WTC11 (cell line): ENCODE measurements at regions not wholly inside any gene's neighbourhood (a gene's known extent, or its start where the extent isn't known, plus 50 kb on each side); places are given as distances from the start of the nearest gene placed in this dataset.
"Not testable (repeated sequence)": the region's sequence is repeated elsewhere in the genome, so short reads cannot be mapped to it uniquely, and the experiment has no call there.

Experiments used
- ATAC-seq: fragments of 200-7000 bp; cut with Tn5 transposase; 2 replicates; pipeline ENCODE4 v1.10.0; 2021; ENCODE audit warnings: mild to moderate bottlenecking, moderate library complexity
- CTCF ChIA-PET: fragments of 300-600 bp; sonication (Branson Sonifier 250); formaldehyde crosslinking; loops from one replicate; lab custom pipeline; 2021; ENCODE audit warnings: antibody characterized with exemption; lab: Charles Lee
- POLR2A ChIA-PET: fragments of 350-600 bp; sonication (Branson Sonifier 250); formaldehyde crosslinking; loops from one replicate; lab custom pipeline; 2021; ENCODE audit warnings: antibody characterized with exemption; lab: Charles Lee
- DNase-seq: peaks from one replicate; pipeline ENCODE4 v3.0.0; 2021; ENCODE audit warnings: low spot score
- H3K27ac Mint-ChIP-seq: 2 replicates; pipeline ENCODE4 v1.8.0; 2021; ENCODE audit warnings: mixed read lengths
- H3K27me3 Mint-ChIP-seq: 2 replicates; pipeline ENCODE4 v1.8.0; 2021; ENCODE audit warnings: low read depth, mild to moderate bottlenecking, moderate library complexity, mixed read lengths
- H3K36me3 Mint-ChIP-seq: 2 replicates; pipeline ENCODE4 v1.8.0; 2021; ENCODE audit warnings: mixed read lengths
- H3K4me1 Mint-ChIP-seq: 2 replicates; pipeline ENCODE4 v1.8.0; 2022; ENCODE audit warnings: mixed read lengths
- H3K4me3 Mint-ChIP-seq: 2 replicates; pipeline ENCODE4 v1.8.0; 2021; ENCODE audit warnings: mild to moderate bottlenecking, moderate library complexity, mixed read lengths
- H3K9me3 Mint-ChIP-seq: 2 replicates; pipeline ENCODE4 v1.8.0; 2021; ENCODE audit warnings: mixed read lengths
- AFF4 ChIP-seq: sonication (generic); formaldehyde crosslinking; IDR thresholded peaks from 2 replicates; pipeline ENCODE4 v1.8.1; 2023; ENCODE audit warnings: mild to moderate bottlenecking, missing genetic modification reagents, borderline replicate concordance
- CBFB ChIP-seq: sonication (generic); formaldehyde crosslinking; IDR thresholded peaks from 2 replicates; pipeline ENCODE4 v1.8.1; 2022; ENCODE audit warnings: mild to moderate bottlenecking, low read depth, missing genetic modification reagents
- CREM ChIP-seq: sonication (generic); formaldehyde crosslinking; IDR thresholded peaks from 2 replicates; pipeline ENCODE4 v1.8.1; 2022; ENCODE audit warnings: mild to moderate bottlenecking, missing genetic modification reagents, moderate library complexity
- GTF2I ChIP-seq: fragments of 250-450 bp; sonication (Bioruptor Pico); conservative IDR thresholded peaks from 2 replicates; pipeline ENCODE4 v1.4.0; 2021; ENCODE audit warnings: mild to moderate bottlenecking
- HMGXB4 ChIP-seq: sonication (generic); formaldehyde crosslinking; IDR thresholded peaks from 2 replicates; pipeline ENCODE4 v1.8.1; 2023; ENCODE audit warnings: mild to moderate bottlenecking, moderate library complexity, missing genetic modification reagents
- IRF2 ChIP-seq: sonication (generic); formaldehyde crosslinking; IDR thresholded peaks from 2 replicates; pipeline ENCODE4 v1.8.0; 2022; ENCODE audit warnings: low read depth, missing genetic modification reagents, borderline replicate concordance
- MYBL2 ChIP-seq: sonication (generic); formaldehyde crosslinking; IDR thresholded peaks from 2 replicates; pipeline ENCODE4 v1.8.1; 2023; ENCODE audit warnings: mild to moderate bottlenecking, moderate library complexity, missing genetic modification reagents
- NR1H2 ChIP-seq: sonication (generic); formaldehyde crosslinking; IDR thresholded peaks from 2 replicates; pipeline ENCODE4 v1.9.0; 2021; ENCODE audit warnings: mild to moderate bottlenecking, moderate library complexity, missing genetic modification reagents
- NR3C1 ChIP-seq: sonication (generic); formaldehyde crosslinking; conservative IDR thresholded peaks from 2 replicates; pipeline ENCODE4 v1.8.1; 2023; ENCODE audit warnings: low read depth, mild to moderate bottlenecking, missing genetic modification reagents
- PRDM15 ChIP-seq: sonication (generic); formaldehyde crosslinking; IDR thresholded peaks from 2 replicates; pipeline ENCODE4 v1.8.0; 2022; ENCODE audit warnings: missing genetic modification reagents
- ZBTB21 ChIP-seq: sonication (generic); formaldehyde crosslinking; IDR thresholded peaks from 2 replicates; pipeline ENCODE4 v1.8.1; 2023; ENCODE audit warnings: mild to moderate bottlenecking, missing genetic modification reagents, borderline replicate concordance
- ZNF396 ChIP-seq: fragments of 250-450 bp; sonication (Bioruptor Pico); IDR thresholded peaks from 2 replicates; pipeline ENCODE4 v1.8.0; 2021; ENCODE audit warnings: mild to moderate bottlenecking, moderate library complexity, borderline replicate concordance
- TF ChIP-seq, protein P1 (sequence below): sonication (generic); formaldehyde crosslinking; IDR thresholded peaks from 2 replicates; pipeline ENCODE4 v1.8.0; 2022; ENCODE audit warnings: mild to moderate bottlenecking, missing genetic modification reagents
- TF ChIP-seq, protein P2 (sequence below): fragments of 250-450 bp; sonication (Bioruptor Pico); IDR thresholded peaks from 2 replicates; pipeline ENCODE4 v1.9.0; 2021; ENCODE audit warnings: mild to moderate bottlenecking

GRCh38 chr13:18965347-18965855, 216.2 kb downstream of the TUBA3C start:
- no peak overlapping the region for H3K27ac Mint-ChIP-seq
- no peak for TF ChIP-seq ZBTB21 (CRISPR knock-in tag)
- no peak for TF ChIP-seq AFF4 (CRISPR knock-in tag)
- TF ChIP-seq MYBL2: no peak
- TF ChIP-seq, protein P1, sequence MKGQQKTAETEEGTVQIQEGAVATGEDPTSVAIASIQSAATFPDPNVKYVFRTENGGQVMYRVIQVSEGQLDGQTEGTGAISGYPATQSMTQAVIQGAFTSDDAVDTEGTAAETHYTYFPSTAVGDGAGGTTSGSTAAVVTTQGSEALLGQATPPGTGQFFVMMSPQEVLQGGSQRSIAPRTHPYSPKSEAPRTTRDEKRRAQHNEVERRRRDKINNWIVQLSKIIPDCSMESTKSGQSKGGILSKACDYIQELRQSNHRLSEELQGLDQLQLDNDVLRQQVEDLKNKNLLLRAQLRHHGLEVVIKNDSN (CRISPR knock-in tag): no peak
- TF ChIP-seq NR3C1 (CRISPR knock-in tag): no peak
- TF ChIP-seq, protein P2, sequence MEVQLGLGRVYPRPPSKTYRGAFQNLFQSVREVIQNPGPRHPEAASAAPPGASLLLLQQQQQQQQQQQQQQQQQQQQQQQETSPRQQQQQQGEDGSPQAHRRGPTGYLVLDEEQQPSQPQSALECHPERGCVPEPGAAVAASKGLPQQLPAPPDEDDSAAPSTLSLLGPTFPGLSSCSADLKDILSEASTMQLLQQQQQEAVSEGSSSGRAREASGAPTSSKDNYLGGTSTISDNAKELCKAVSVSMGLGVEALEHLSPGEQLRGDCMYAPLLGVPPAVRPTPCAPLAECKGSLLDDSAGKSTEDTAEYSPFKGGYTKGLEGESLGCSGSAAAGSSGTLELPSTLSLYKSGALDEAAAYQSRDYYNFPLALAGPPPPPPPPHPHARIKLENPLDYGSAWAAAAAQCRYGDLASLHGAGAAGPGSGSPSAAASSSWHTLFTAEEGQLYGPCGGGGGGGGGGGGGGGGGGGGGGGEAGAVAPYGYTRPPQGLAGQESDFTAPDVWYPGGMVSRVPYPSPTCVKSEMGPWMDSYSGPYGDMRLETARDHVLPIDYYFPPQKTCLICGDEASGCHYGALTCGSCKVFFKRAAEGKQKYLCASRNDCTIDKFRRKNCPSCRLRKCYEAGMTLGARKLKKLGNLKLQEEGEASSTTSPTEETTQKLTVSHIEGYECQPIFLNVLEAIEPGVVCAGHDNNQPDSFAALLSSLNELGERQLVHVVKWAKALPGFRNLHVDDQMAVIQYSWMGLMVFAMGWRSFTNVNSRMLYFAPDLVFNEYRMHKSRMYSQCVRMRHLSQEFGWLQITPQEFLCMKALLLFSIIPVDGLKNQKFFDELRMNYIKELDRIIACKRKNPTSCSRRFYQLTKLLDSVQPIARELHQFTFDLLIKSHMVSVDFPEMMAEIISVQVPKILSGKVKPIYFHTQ (CRISPR knock-in tag): no peak
- no peak for TF ChIP-seq PRDM15
- TF ChIP-seq ZNF396 (CRISPR knock-in tag): no peak
- TF ChIP-seq CBFB (CRISPR knock-in tag): no peak
- TF ChIP-seq CREM: no peak
- no peak for TF ChIP-seq NR1H2 (CRISPR knock-in tag)
- TF ChIP-seq IRF2: no peak
- ATAC-seq (no peak), DNase-seq (no peak)
- no peaks in the 10 kb centered on the region for H3K4me1 Mint-ChIP-seq
- ChIA-PET POLR2A (no interaction called here), CTCF (no interaction called here)
- peaks cover 69% of the 10 kb centered on the region for H3K36me3 Mint-ChIP-seq
- peaks cover 78% of the 10 kb centered on the region for H3K9me3 Mint-ChIP-seq
- H3K27me3 Mint-ChIP-seq: peaks cover 4% of the 10 kb centered on the region
- H3K4me3 Mint-ChIP-seq: no peak overlapping the region

GRCh38 chr13:18964942-18965341, 216.7 kb downstream of the TUBA3C start:
- H3K9me3 Mint-ChIP-seq: peaks cover 78% of the 10 kb centered on the region
- CTCF ChIA-PET: no interaction called here
- no peak for DNase-seq

DNA sequence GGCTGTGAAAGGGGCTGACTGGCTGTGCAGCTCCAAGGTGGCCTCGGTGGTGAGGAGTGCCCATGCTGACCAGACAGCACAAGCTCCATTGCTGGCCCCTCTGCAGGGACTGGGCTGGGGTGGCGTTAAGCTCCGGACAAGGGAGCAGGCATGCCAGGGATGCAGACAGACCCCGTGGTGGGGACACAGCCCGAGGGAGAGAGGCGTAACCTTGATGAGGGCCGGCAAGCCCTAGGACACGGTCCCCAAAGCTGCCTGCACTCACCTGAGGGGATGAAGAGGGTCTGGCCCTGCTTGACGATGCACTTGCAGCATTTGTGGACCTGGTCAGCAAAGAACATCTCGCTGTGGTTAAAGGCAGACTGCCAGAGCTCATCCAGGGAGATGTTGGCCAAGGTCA, 217.9 kb downstream of the TUBA3C start:
- CTCF ChIA-PET, H3K27me3 Mint-ChIP-seq, H3K4me1 Mint-ChIP-seq, ATAC-seq, POLR2A ChIA-PET, DNase-seq, H3K4me3 Mint-ChIP-seq, H3K27ac Mint-ChIP-seq: not testable (repeated sequence)
- H3K9me3 Mint-ChIP-seq: peaks cover 67% of the 10 kb centered on the region
- H3K36me3 Mint-ChIP-seq: peaks cover 62% of the 10 kb centered on the region

More at GRCh38 chr13:18964942-18965341, 216.7 kb downstream of the TUBA3C start:
- TF ChIP-seq GTF2I (CRISPR knock-in tag): no peak
- TF ChIP-seq HMGXB4 (CRISPR knock-in tag): no peak
- POLR2A ChIA-PET: no interaction called here
- H3K4me1 Mint-ChIP-seq: no peaks in the 10 kb centered on the region
- no peak for ATAC-seq
- H3K36me3 Mint-ChIP-seq: peaks cover 71% of the 10 kb centered on the region
- peaks cover 4% of the 10 kb centered on the region for H3K27me3 Mint-ChIP-seq
- H3K27ac Mint-ChIP-seq: no peak overlapping the region
- H3K4me3 Mint-ChIP-seq: no peak overlapping the region
